HFFc6 (cell line): ENCODE measurements at regions not wholly inside any gene's neighbourhood (a gene's known extent, or its start where the extent isn't known, plus 50 kb on each side); places are given as distances from the start of the nearest gene placed in this dataset.

Experiments used
- DNase-seq: peaks from one replicate; pipeline ENCODE4 v3.0.0-alpha.2; 2018
- H3K27ac Mint-ChIP-seq: 2 replicates; pipeline ENCODE4 v1.8.0; 2020; ENCODE audit warnings: mild to moderate bottlenecking, mixed read lengths
- H3K27me3 Mint-ChIP-seq: 2 replicates; pipeline ENCODE4 v1.8.0; 2021; ENCODE audit warnings: mild to moderate bottlenecking, moderate library complexity, mixed read lengths; ENCODE audit not compliant: insufficient read depth
- H3K36me3 Mint-ChIP-seq: 2 replicates; pipeline ENCODE4 v1.8.0; 2021; ENCODE audit warnings: low read depth, mixed read lengths
- H3K4me1 Mint-ChIP-seq: 2 replicates; pipeline ENCODE4 v1.8.0; 2020; ENCODE audit warnings: low read depth, mixed read lengths
- H3K4me3 Mint-ChIP-seq: 2 replicates; pipeline ENCODE4 v1.8.0; 2020; ENCODE audit warnings: mild to moderate bottlenecking, moderate library complexity, mixed read lengths
- H3K9me3 Mint-ChIP-seq: 2 replicates; pipeline ENCODE4 v1.8.0; 2020; ENCODE audit warnings: mild to moderate bottlenecking, mixed read lengths
- TF ChIP-seq, protein P1 (sequence below): fragments of 200-600 bp; sonication (generic); IDR thresholded peaks from 2 replicates; pipeline ENCODE4 v1.5.0; 2021; ENCODE audit warnings: antibody characterized with exemption, mild to moderate bottlenecking

DNA sequence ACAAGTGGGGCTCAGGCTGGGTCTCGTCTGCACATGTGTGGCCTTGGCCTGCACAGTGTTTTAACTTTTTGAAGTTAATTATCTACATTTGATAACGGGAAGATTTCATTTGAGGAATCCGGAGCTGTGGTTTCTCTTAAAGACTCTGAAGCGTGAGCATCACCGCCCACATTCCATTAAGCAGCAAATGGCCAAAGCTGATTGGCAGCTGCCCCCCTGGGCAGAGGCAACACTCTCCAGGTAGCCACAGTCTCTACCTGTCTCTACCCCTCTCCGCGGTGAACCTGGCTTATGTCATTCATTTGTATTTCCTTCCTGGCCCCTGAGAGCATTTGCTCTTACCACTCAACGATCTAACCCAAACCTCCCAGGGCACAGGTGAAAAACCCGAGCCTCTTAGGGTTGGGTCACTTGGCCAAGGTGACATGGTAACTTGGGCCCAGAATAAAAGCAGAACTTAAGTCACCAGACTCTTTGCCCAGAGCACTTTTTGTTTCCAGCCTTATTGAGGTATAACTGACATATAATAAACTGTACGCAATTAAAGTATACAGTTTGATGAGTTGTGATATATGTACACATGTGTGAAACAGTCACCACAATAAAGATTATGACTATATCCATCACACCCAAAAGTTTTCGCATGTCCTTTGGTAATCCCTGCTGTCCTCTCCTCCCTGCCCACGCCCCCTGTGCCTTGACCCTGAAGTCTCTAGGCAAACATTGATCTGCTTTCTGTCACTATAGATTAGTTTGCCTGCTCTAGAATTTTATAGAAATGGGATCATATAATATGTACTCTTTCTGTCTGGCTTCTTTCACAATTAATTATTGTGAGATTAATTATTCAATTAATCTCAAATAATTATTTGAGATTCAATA lies 245.7 kb upstream of the HES1 start:
- no peaks in the 10 kb centered on the region for H3K36me3 Mint-ChIP-seq
- H3K4me3 Mint-ChIP-seq, result no peak overlapping the region
- no peaks in the 10 kb centered on the region for H3K4me1 Mint-ChIP-seq
- TF ChIP-seq, protein P1, sequence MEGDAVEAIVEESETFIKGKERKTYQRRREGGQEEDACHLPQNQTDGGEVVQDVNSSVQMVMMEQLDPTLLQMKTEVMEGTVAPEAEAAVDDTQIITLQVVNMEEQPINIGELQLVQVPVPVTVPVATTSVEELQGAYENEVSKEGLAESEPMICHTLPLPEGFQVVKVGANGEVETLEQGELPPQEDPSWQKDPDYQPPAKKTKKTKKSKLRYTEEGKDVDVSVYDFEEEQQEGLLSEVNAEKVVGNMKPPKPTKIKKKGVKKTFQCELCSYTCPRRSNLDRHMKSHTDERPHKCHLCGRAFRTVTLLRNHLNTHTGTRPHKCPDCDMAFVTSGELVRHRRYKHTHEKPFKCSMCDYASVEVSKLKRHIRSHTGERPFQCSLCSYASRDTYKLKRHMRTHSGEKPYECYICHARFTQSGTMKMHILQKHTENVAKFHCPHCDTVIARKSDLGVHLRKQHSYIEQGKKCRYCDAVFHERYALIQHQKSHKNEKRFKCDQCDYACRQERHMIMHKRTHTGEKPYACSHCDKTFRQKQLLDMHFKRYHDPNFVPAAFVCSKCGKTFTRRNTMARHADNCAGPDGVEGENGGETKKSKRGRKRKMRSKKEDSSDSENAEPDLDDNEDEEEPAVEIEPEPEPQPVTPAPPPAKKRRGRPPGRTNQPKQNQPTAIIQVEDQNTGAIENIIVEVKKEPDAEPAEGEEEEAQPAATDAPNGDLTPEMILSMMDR, result no peak
- H3K27me3 Mint-ChIP-seq, result peaks cover 23% of the 10 kb centered on the region
- no peak overlapping the region for H3K27ac Mint-ChIP-seq
- no peaks in the 10 kb centered on the region for H3K9me3 Mint-ChIP-seq
- no peak for DNase-seq

DNA sequence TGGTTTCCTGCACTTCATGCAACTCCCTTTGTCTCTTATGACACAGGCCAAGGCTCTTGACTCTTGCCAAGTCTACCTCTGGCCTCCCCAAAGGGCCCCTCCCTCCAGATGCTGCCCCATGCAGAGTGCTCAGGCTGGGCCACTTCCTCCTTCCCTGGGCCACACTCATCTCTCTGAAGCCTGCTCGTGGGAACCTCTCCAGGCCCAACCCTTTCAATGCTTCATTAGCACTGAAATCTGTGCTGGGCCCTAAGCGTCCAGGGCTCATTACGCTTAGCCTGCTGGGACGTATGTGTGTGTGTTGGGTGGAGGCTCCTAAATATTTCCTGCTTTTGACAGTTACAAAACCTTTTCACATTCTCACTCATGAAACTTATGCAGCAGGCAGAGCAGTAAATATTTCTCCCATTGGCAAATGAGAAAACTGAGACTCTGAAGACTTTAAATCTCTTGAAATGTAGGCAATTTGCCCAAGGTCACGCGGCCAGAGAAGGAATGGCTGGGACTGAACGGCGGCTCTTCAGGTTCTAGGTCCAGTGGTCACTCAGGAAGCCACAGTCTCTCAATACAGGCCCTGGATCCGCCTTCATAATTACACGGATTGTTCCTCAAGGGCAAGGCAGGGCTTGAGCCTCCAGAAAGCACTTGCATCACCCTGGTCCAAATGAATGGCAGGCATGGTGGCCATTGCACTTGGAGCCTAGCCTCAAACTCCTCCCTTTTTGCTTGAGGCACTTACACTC lies 241.7 kb upstream of the HES1 start:
- Mint-ChIP-seq H3K27ac (no peak overlapping the region), H3K36me3 (no peaks in the 10 kb centered on the region), H3K4me3 (no peak overlapping the region), H3K4me1 (no peaks in the 10 kb centered on the region), H3K27me3 (peaks cover 19% of the 10 kb centered on the region), H3K9me3 (no peaks in the 10 kb centered on the region)
- DNase-seq, result no peak
- TF ChIP-seq, protein P1, result no peak

DNA sequence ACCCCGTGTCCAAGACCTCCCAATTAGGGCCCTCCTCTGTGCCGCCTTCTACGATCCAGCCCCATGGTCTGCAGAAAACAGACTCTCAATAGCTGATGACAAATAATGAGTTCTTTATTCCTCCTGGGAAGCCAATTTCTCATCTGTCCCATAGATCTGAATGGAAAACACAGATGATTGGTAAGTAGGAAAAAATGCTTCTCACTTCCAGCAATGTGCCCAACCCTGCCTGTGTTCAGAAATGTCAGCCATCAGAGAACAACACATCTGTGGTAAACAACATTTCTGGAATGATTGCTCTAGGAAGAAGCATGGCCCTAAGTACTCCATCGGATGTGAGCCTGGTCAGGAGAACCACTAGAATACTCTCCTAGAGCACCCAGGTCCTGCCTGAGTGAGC lies 240.5 kb upstream of the HES1 start:
- no peak for DNase-seq
- peaks cover 16% of the 10 kb centered on the region for H3K27me3 Mint-ChIP-seq
- no peaks in the 10 kb centered on the region for H3K36me3 Mint-ChIP-seq
- H3K4me1 Mint-ChIP-seq, result no peaks in the 10 kb centered on the region
- no peak overlapping the region for H3K27ac Mint-ChIP-seq
- H3K4me3 Mint-ChIP-seq, result no peak overlapping the region
- TF ChIP-seq, protein P1, result no peak
- H3K9me3 Mint-ChIP-seq, result no peaks in the 10 kb centered on the region

DNA sequence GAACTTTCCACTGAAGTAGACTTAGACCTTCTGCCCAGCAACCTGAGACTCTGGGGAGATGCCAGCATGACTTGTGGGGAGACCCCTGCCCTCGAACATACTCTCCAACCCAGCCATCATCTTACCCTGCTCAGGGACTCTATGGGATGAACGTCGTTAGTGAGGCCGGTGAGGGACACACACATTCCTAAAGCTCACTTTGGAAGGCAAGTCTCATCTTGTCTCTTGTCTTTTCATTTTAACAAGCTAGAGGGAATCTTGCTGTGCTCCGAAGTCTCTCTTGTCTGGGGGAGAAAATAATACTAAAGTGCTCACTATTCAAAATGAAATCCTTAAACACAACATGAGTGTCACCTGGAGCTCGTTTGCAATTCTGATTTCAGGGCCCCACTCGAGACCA lies 239.5 kb upstream of the HES1 start:
- TF ChIP-seq, protein P1, result no peak
- Mint-ChIP-seq H3K4me1 (no peaks in the 10 kb centered on the region), H3K27me3 (peaks cover 18% of the 10 kb centered on the region), H3K36me3 (no peaks in the 10 kb centered on the region), H3K27ac (no peak overlapping the region), H3K9me3 (no peaks in the 10 kb centered on the region), H3K4me3 (no peak overlapping the region)
- DNase-seq, result no peak

DNA sequence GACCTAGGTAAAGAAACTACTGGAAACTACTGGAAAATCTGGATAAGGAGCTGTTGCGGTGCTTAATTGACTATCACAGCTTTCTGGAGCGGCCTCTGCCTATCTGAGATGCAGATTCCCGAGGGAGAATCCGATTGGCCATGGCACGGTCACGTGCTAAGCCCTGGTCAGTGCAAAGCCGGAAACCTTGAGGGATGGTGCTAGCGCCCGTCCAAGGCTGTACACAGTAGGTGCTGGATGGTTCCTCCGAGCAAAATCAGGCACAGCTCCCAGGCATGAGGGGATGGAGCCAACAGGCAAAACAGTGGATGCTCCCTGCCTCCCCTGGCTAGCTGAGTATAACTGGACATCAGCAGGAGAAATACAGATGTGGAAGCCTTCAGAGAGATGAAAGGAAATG lies 238.7 kb upstream of the HES1 start:
- TF ChIP-seq, protein P1, result no peak
- Mint-ChIP-seq H3K27me3 (peaks cover 13% of the 10 kb centered on the region), H3K4me3 (peak overlapping the region; percentile 67; the same call in 1 of the 2 replicates), H3K27ac (no peak overlapping the region), H3K4me1 (no peaks in the 10 kb centered on the region), H3K9me3 (no peaks in the 10 kb centered on the region), H3K36me3 (no peaks in the 10 kb centered on the region)
- DNase-seq, result no peak
